ENCODE measurements at regions not wholly inside any gene's neighbourhood (a gene's known extent, or its start where the extent isn't known, plus 50 kb on each side); places are given as distances from the start of the nearest gene placed in this dataset.

GRCh38 chr5:57552033-57552432 is 69.4 kb upstream of the ACTBL2 start:
- no peak for TF ChIP-seq CTCF (IDR thresholded peaks at IDR 0.05 in 4 of 5, conservative IDR thresholded peaks at IDR 0.05 in 1 of 5)
- no peak for TF ChIP-seq POLR2A (IDR thresholded peaks at IDR 0.05)
